Skeletal muscle tissue (tissue), 3 donors: ENCODE measurements at regions not wholly inside any gene's neighbourhood (a gene's known extent, or its start where the extent isn't known, plus 50 kb on each side); places are given as distances from the start of the nearest gene placed in this dataset.

ENCODE experiments used
- H3K27ac ChIP-seq: one replicate; pipeline ENCODE4 v1.7.0; 2013; ENCODE audit warnings: mild to moderate bottlenecking, low read depth, low read length, inconsistent platforms
- H3K27me3 ChIP-seq, 3 donors: one replicate each; pipeline ENCODE4 v1.7.0; 2013; ENCODE audit warnings: low read length in 3 of 3; ENCODE audit not compliant: control insufficient read depth in 3 of 3, insufficient read depth in 3 of 3
- H3K36me3 ChIP-seq, 3 donors: one replicate each; pipeline ENCODE4 v1.7.0; 2013; ENCODE audit warnings: low read length in 3 of 3; ENCODE audit not compliant: control insufficient read depth in 3 of 3, insufficient read depth in 3 of 3
- H3K4me1 ChIP-seq, 3 donors: one replicate each; pipeline ENCODE4 v1.7.0; 2013; ENCODE audit warnings: low read length in 3 of 3, mild to moderate bottlenecking in 3 of 3; ENCODE audit not compliant: control insufficient read depth in 3 of 3, insufficient read depth in 3 of 3
- H3K4me3 ChIP-seq, 3 donors: one replicate each; pipeline ENCODE4 v1.7.0; 2013; ENCODE audit warnings: low read length in 3 of 3
- H3K9ac ChIP-seq, 3 donors: one replicate each; pipeline ENCODE4 v1.7.0; 2013; ENCODE audit warnings: low read length in 3 of 3, mild to moderate bottlenecking in 3 of 3, moderate library complexity in 2 of 3, low read depth in 1 of 3
- H3K9me3 ChIP-seq, 3 donors: one replicate each; pipeline ENCODE4 v1.7.0; 2013; ENCODE audit warnings: low read length in 3 of 3; ENCODE audit not compliant: control insufficient read depth in 3 of 3
- donor health status: Osteomylitis.

DNA sequence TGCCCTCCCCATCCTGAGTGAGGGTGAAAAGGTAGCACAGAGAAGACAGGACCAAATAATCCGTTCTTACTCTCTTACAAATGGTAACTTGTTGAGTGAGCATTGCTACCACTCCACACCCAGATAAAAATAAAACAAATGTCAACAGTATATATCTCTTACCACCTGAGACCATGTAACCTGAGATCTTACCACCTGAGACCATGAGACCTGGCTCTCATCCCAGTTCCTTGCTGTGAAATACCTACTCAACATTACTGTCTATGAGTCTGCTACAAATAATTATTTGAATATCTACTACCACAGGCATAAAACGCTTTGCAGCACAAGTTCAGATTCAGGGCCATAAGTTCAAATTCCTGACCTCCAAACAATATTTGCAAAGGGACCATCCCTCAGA lies 234.7 kb downstream of the C1D start:
- Histone ChIP-seq H3K27me3 (no peaks in the 10 kb centered on the region), H3K4me1 (no peaks in the 10 kb centered on the region), H3K27ac (no peak overlapping the region), H3K4me3 (no peak overlapping the region), H3K9me3 (no peaks in the 10 kb centered on the region), H3K9ac (no peak overlapping the region), H3K36me3 (no peaks in the 10 kb centered on the region)

DNA sequence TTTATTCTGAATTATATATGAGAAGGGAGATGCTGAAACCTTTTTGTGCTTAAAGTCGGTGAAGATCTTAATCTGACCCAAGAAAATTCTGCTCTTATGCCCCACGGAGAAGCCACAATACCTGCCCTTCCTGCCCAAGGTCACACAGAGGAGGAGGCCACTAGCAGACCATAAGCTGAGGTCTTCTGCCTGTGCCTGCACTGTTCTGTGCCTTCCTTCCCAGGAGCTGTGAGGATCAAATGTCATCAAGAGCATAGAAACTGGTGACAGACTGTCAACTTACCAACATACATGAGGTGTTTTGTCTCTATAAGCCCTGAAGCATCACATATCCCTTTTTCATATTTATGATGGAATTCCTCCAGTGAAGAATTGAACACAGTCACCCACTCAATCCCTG lies 233.3 kb downstream of the C1D start:
- no peaks in the 10 kb centered on the region for H3K27me3 ChIP-seq
- no peak overlapping the region for H3K9ac ChIP-seq
- no peak overlapping the region for H3K27ac ChIP-seq
- H3K4me3 ChIP-seq = no peak overlapping the region
- no peaks in the 10 kb centered on the region for H3K9me3 ChIP-seq
- H3K36me3 ChIP-seq = no peaks in the 10 kb centered on the region
- no peaks in the 10 kb centered on the region for H3K4me1 ChIP-seq

DNA sequence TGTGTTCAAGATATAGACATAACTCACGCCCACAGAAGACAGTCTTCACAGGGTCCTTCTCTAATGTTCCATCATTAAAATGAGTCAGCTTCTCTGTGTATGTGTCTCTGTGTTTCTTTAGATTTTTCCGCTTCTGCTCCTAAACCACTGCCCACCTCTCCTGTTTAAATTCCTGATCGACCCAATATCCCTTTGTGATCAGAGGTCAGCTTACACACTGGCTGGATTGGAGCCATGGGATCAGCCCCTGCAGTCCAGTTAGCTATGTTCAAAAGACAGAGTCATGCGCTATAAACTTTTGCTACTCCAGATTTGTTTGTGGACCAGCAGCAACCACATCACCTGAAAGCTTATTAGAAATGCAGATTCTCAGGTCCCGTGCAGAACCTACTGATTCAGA lies 229.2 kb downstream of the C1D start:
- Histone ChIP-seq H3K27ac (no peak overlapping the region), H3K4me3 (no peak overlapping the region), H3K9ac (no peak overlapping the region), H3K4me1 (no peaks in the 10 kb centered on the region), H3K36me3 (no peaks in the 10 kb centered on the region), H3K9me3 (no peaks in the 10 kb centered on the region), H3K27me3 (no peaks in the 10 kb centered on the region)

DNA sequence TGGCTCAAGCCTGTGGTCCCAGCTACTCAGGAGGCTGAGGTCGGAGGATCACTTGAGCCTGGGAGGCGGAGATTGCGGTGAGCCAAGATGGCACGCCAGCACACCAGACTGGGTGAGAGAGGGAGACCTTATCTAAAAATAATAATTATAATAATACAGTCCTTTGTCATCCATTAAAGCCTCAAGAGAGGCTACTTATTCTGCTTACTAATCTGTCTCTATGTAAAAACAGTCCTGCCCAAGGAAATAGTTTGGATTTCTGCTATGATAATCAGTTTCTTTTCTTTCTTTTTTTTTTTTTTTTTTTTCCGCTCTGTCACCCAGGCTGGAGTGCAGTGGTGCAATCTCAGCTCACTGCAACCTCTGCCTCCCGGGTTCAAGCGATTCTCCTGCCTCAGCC lies 228.3 kb downstream of the C1D start:
- Histone ChIP-seq H3K27me3 (no peaks in the 10 kb centered on the region), H3K27ac (no peak overlapping the region), H3K36me3 (no peaks in the 10 kb centered on the region), H3K9me3 (no peaks in the 10 kb centered on the region), H3K4me3 (no peak overlapping the region), H3K9ac (no peak overlapping the region), H3K4me1 (no peaks in the 10 kb centered on the region)

DNA sequence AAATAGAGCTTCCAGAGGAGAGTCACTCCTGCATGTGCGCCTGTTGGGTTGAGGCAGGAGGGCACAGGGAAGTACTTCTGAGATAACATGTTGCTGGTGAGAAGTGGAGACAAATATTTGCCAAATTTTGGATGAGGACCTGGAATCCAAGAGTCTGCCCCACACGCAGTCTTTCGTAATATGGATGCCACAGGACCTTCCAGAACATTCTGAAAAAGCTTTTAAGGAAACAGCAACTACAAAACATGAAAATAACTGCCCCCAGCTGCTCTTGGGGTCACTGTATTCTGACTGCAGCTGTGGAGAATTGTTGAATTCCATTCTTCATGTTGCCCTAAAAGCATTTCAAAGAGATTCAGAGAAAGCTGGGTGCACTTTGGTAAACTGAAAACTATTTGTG lies 227.5 kb downstream of the C1D start:
- no peaks in the 10 kb centered on the region for H3K27me3 ChIP-seq
- H3K27ac ChIP-seq = no peak overlapping the region
- H3K9me3 ChIP-seq = no peaks in the 10 kb centered on the region
- no peak overlapping the region for H3K9ac ChIP-seq
- H3K4me3 ChIP-seq = no peak overlapping the region
- H3K36me3 ChIP-seq = no peaks in the 10 kb centered on the region
- H3K4me1 ChIP-seq = no peaks in the 10 kb centered on the region

DNA sequence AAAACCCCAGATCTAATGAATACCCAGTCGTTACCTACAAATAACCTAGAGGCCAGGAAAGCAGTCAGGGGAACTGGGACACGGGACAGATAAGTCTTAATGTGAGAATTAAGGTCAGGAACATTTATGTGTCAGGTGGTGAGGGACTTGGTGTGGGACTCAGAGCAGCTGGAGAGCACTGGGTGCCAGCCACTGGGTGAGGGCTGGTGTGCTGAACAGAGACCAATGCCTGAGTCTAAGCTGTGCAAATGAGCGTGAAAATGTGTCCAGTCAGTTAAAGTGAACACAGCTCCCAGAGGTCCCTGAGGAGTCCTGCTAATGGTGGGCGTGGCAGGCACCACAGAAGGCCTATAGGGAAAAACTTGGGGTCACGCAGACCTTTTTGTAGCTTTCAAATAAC lies 225.9 kb downstream of the C1D start:
- Histone ChIP-seq H3K27me3 (no peaks in the 10 kb centered on the region), H3K27ac (no peak overlapping the region), H3K9me3 (no peaks in the 10 kb centered on the region), H3K36me3 (no peaks in the 10 kb centered on the region), H3K4me3 (no peak overlapping the region), H3K9ac (no peak overlapping the region), H3K4me1 (no peaks in the 10 kb centered on the region)

DNA sequence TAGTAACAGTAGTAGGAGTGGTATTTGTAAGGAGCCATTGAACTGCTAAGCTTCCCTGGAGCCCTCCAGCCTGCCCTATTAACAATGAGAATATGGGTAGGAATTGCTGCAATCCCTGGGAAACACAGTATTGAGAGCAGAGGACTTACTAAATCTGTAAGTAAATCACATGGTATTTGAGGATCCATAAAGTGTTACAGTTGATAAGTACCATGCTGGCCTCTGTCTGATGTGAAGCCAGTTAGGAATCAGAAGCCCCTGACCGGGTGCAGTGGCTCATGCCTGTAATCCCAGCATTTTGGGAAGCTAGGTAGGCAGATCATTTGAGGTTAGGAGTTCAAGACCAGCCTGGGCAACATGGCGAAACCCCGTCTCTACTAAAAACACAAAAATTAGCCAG lies 224.6 kb downstream of the C1D start:
- no peaks in the 10 kb centered on the region for H3K36me3 ChIP-seq
- H3K9ac ChIP-seq = no peak overlapping the region
- no peaks in the 10 kb centered on the region for H3K4me1 ChIP-seq
- no peak overlapping the region for H3K27ac ChIP-seq
- no peaks in the 10 kb centered on the region for H3K9me3 ChIP-seq
- H3K4me3 ChIP-seq = no peak overlapping the region
- H3K27me3 ChIP-seq = no peaks in the 10 kb centered on the region

DNA sequence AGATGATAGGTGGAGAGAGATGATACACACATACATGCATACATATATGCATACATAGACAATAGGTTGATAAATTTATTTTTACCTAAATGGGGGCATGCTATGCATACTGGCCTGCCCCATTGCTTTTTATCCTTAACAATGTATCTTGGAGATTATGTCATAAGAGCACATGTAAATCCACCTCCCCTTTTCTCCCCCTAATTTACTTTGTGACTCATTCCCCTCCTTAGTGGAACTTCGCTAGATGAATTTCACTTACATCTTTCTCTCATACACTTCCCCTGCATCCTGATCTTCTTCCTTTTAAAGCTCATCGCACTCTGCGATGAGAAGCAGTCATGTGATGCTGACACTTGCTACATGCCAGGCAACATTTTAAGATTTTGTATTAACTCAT lies 223.6 kb downstream of the C1D start:
- no peaks in the 10 kb centered on the region for H3K4me1 ChIP-seq
- no peaks in the 10 kb centered on the region for H3K27me3 ChIP-seq
- no peaks in the 10 kb centered on the region for H3K9me3 ChIP-seq
- no peak overlapping the region for H3K4me3 ChIP-seq
- H3K36me3 ChIP-seq = no peaks in the 10 kb centered on the region
- no peak overlapping the region for H3K27ac ChIP-seq
- no peak overlapping the region for H3K9ac ChIP-seq

DNA sequence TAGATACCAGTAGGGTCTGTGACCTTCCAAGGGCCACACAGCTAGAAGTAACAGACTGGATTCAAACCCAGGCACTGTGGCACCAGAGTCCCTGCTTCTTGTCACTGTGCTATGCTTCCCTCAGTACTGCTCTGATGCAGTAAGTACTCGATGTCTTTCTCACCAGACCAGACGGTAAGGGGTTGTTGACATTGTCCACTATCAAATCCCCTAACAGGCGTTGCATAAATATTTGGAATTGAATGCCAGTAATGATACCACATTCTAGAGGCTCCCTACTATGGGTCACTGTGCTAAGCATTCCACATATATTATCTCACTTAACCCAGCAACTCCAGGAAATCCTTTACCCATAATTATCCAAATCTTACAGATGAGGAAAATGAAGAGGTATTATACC lies 223.1 kb downstream of the C1D start:
- Histone ChIP-seq H3K4me1 (no peaks in the 10 kb centered on the region), H3K9ac (no peak overlapping the region), H3K9me3 (no peaks in the 10 kb centered on the region), H3K27me3 (no peaks in the 10 kb centered on the region), H3K4me3 (no peak overlapping the region), H3K27ac (no peak overlapping the region), H3K36me3 (no peaks in the 10 kb centered on the region)

DNA sequence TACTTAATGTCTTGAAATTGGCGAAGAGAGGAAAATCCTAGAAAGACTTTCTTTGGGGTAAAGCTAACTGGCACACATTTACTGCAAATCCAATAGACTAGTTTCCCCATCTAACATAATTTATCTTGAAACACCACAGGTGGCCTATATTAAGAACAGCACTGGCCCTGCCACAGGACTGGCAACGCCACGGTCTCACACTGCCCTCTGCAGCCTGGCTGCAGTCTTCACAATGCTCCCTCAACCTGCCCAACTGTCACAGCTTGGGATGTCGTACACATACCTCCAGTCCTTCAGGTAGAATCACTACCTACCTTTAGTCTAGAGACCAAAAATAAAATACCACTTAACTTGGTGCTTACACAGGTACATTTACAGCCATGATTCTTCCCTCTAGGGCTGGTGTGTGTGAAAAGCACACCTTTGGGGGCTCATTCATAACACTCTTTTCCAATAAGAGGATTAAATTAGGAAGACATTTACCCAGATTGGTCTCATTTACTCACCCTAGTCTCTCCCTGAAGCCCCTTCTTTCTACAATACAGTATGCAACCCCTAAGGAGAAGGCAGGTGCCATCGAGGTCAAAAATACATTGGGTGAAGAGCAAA lies 222.2 kb downstream of the C1D start:
- H3K27ac ChIP-seq = no peak overlapping the region
- H3K9me3 ChIP-seq = no peaks in the 10 kb centered on the region

DNA sequence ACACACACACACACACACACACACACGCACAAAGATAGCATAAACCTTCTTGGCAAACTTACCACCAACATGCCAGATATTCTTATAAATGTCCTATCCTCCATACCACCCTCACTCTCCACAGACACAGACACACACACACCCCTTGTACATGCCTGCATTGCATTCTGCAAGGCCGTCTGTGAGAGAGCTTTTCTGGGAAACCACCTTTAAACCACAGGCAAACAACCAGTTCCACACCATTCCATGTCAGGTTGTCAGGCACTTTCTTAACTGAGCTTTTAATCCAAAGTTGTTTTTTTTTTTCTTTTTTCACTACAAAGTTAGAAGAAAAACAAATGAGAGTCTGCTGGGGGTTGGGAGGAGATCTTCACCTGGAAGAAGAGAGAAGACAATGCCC lies 221.1 kb downstream of the C1D start:
- Histone ChIP-seq H3K9me3 (no peaks in the 10 kb centered on the region), H3K4me1 (peaks cover 5 to 7% (median 5%) of the 10 kb centered on the region in 3 donors), H3K27me3 (no peaks in the 10 kb centered on the region), H3K27ac (no peak overlapping the region), H3K9ac (no peak overlapping the region), H3K4me3 (no peak overlapping the region), H3K36me3 (no peaks in the 10 kb centered on the region)

More for the DNA sequence above, 222.2 kb downstream of the C1D start:
- Histone ChIP-seq H3K4me3 (no peak overlapping the region), H3K36me3 (no peaks in the 10 kb centered on the region), H3K4me1 (no peaks in the 10 kb centered on the region), H3K9ac (no peak overlapping the region), H3K27me3 (no peaks in the 10 kb centered on the region)
